DOHH2 (cell line): ENCODE measurements at regions not wholly inside any gene's neighbourhood (a gene's known extent, or its start where the extent isn't known, plus 50 kb on each side); places are given as distances from the start of the nearest gene placed in this dataset.

ENCODE experiments used
- CTCF ChIP-seq: fragments of 200-600 bp; sonication (generic); IDR thresholded peaks from one replicate; pipeline ENCODE4 v1.5.1; 2014; ENCODE audit warnings: antibody characterized with exemption, mild to moderate bottlenecking, low read depth, low read length; ENCODE audit not compliant: poor library complexity, severe bottlenecking
- EZH2phosphoT487 ChIP-seq: fragments of 200-600 bp; sonication (generic); IDR thresholded peaks from 2 replicates; pipeline ENCODE4 v1.6.1; 2017; ENCODE audit warnings: borderline replicate concordance, mild to moderate bottlenecking, antibody characterized with exemption, low read length, moderate library complexity, mixed read lengths

- TF ChIP-seq EZH2phosphoT487 = no peak
- TF ChIP-seq CTCF = no peak
Observed at GRCh38 chr10:60569681-60570080, 180.0 kb upstream of the ANK3 start.
